H1 (cell line): ENCODE measurements at regions not wholly inside any gene's neighbourhood (a gene's known extent, or its start where the extent isn't known, plus 50 kb on each side); places are given as distances from the start of the nearest gene placed in this dataset.

Source experiments
- CEBPB ChIP-seq: IDR thresholded peaks from 2 replicates; pipeline ENCODE4 v1.6.1; 2012; ENCODE audit warnings: low read depth, low read length
- CHD2 ChIP-seq: IDR thresholded peaks from 2 replicates; pipeline ENCODE4 v1.6.1; 2012; ENCODE audit warnings: low read length, improper control_type of control experiment
- CTBP2 ChIP-seq: IDR thresholded peaks from 2 replicates; pipeline ENCODE4 v1.7.0; 2011; ENCODE audit warnings: borderline replicate concordance, mild to moderate bottlenecking, moderate library complexity, mixed read lengths, low read length; ENCODE audit not compliant: insufficient read depth, insufficient read length
- GTF2F1 ChIP-seq: IDR thresholded peaks from 2 replicates; pipeline ENCODE4 v1.6.1; 2012; ENCODE audit warnings: low read depth, low read length, improper control_type of control experiment, borderline replicate concordance
- KDM1A ChIP-seq: fragments of 200-600, 300-600 bp; sonication (generic); IDR thresholded peaks from 2 replicates; pipeline ENCODE4 v1.7.1; 2016; ENCODE audit warnings: mild to moderate bottlenecking, low read length, borderline replicate concordance
- RBBP5 ChIP-seq: IDR thresholded peaks from 2 replicates; pipeline ENCODE4 v1.7.1; 2012; ENCODE audit warnings: low read depth, mild to moderate bottlenecking, inconsistent platforms, low read length, moderate library complexity, borderline replicate concordance

DNA sequence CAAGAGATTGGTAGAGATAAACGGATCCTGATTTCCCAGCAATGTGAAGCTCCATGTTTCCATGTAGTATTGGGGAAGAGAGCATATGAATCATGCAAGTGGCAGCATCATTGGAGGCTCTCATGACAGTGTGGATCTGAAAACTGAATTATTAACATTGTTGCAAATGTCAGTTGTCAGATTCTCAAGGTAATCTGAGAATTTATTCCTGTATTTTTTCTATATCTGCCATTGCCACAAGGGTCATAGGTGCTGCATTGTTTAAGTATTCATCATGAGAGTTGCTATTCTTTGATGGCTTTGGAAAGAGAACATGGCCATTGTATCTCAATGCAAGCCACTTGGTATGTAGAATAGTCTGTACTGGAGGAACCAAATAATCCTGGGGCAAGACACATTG is 1217.0 kb upstream of the ZEB2 start (continued):
- TF ChIP-seq CTBP2 (no peak), CEBPB (no peak), CHD2 (no peak), KDM1A (no peak), GTF2F1 (no peak), RBBP5 (no peak)
